Epithelial cell of esophagus (primary cell): ENCODE measurements at regions not wholly inside any gene's neighbourhood (a gene's known extent, or its start where the extent isn't known, plus 50 kb on each side); places are given as distances from the start of the nearest gene placed in this dataset.

Experiments used
- DNase-seq: peaks from one replicate; pipeline ENCODE4 v3.0.0; 2010; ENCODE audit warnings: low read depth
- H3K4me3 ChIP-seq: 2 replicates; pipeline ENCODE4 v1.5.1; 2011; ENCODE audit warnings: mild to moderate bottlenecking, low read length, control low read depth
- TF ChIP-seq, protein P1 (sequence below): IDR thresholded peaks from 2 replicates; pipeline ENCODE4 v1.5.1; 2011; ENCODE audit warnings: low read depth, mild to moderate bottlenecking, low read length, control low read depth, inconsistent platforms; ENCODE audit not compliant: insufficient read depth; ENCODE audit errors: missing control alignments

DNA sequence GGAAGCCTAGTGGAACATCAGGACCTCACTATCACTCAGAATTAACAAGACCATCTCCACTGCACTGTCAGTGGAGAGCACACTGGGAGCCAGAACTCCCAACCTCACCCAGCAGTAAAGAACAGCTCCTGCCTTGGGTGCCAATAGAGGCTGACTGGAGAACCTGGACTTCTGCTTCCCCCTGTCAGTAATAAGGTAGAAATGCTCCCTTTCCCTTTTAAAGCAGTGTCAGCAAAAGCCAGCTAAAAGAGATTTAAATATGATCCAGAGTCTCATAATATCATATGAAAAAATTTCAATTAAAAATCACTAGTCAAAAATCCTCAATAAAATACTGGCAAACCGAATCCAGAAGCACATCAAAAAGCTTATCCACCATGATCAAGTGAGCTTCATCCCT, 82.8 kb downstream of the SPATA19 start:
- TF ChIP-seq, protein P1, sequence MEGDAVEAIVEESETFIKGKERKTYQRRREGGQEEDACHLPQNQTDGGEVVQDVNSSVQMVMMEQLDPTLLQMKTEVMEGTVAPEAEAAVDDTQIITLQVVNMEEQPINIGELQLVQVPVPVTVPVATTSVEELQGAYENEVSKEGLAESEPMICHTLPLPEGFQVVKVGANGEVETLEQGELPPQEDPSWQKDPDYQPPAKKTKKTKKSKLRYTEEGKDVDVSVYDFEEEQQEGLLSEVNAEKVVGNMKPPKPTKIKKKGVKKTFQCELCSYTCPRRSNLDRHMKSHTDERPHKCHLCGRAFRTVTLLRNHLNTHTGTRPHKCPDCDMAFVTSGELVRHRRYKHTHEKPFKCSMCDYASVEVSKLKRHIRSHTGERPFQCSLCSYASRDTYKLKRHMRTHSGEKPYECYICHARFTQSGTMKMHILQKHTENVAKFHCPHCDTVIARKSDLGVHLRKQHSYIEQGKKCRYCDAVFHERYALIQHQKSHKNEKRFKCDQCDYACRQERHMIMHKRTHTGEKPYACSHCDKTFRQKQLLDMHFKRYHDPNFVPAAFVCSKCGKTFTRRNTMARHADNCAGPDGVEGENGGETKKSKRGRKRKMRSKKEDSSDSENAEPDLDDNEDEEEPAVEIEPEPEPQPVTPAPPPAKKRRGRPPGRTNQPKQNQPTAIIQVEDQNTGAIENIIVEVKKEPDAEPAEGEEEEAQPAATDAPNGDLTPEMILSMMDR, result no peak
- DNase-seq, result no peak
- no peak overlapping the region for H3K4me3 ChIP-seq

DNA sequence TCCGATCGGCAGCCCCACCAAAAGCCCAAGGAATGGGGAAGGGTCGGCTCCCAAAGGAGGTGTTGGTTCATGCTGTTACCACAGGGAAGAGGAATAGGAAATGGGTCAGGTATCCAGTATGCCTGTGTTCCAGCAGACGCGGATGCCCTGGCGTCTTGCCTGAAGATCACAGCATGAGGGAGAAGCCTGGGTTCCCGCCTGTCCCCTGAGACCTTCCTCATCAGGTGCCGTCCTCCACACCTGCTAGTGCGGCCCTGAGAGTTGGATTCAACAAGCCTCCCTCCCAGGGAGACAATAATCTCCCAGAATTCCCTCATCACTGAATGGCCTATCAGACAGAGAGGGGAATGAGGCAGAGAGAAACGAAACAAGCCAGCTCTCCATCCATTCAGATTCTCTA, 92.2 kb downstream of the SPATA19 start:
- DNase-seq, result no peak
- no peak overlapping the region for H3K4me3 ChIP-seq
- TF ChIP-seq, protein P1, result no peak

DNA sequence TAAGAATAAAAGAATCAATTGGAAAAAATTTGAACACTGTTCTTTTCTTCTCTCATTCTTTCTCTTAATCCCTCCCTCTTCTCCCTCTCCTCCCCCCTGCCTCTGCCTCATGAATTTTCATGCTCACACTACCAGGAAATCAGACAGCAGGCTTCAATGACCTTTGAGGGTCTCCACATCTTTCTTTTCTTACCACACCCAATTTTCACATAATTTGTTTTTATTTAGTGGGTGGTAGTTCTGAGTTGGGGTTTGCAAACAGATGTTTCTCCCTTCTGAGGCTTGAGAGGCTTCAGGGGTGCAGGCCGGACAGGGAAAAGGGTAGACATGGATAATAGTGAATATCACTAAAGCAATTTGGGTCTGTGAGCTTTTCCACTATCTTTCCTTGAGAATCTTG, 95.5 kb downstream of the SPATA19 start:
- DNase-seq, result no peak
- H3K4me3 ChIP-seq, result no peak overlapping the region
- TF ChIP-seq, protein P1, result no peak

DNA sequence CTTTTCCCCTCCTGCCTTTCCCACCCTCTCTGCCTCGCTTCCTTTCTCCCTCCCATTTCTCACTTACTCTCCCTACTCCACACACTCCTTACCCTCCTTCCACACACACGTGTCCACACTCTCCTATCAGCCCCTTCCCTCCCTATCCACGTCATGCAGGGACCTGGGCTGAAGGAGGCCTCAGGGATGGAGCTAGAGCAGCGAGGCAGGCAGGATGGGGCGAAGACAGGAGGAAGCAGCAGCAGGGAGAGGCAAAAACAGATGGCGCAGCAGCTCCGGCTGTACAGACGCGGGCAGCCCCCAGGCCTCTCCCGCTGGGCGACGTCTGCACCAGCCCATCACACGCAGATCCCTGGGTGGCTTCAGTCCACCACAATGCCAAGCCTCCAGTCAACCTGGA, 97.9 kb downstream of the SPATA19 start:
- TF ChIP-seq, protein P1, result no peak
- no peak for DNase-seq

DNA sequence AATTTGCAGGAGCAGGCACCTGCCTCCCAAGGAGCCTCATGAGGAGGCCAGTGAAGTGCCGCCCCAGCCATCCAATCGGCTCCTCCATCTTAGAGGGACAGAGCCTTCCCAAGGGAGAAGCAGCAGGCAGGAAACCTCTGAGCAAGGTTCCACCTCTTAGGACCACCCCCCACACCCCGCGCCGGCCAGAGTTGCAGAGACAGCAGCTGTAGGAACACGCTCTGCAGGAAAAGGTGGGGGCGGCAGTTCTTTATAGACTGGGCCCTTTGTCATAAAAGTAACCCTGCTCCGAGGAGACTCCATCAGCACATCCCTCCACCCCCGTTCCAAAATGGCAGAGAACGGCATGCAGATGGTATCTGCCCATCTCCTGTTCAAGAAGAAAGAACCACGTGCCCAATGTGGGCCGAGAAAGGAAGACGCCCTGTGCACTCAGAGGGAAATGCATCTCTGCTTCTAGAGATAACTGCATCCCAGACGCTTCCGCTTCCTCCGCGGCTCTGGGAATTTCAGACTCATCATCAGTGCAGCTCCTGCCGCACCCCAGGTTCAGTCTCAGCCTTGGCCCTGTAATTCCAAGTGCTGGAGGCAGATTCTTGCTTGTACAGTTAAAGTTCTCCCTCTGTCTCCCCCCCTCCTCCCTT, 98.5 kb downstream of the SPATA19 start:
- TF ChIP-seq, protein P1, result no peak
- DNase-seq, result no peak
- H3K4me3 ChIP-seq, result no peak overlapping the region

More for the DNA sequence above, 97.9 kb downstream of the SPATA19 start:
- H3K4me3 ChIP-seq, result no peak overlapping the region

DNA sequence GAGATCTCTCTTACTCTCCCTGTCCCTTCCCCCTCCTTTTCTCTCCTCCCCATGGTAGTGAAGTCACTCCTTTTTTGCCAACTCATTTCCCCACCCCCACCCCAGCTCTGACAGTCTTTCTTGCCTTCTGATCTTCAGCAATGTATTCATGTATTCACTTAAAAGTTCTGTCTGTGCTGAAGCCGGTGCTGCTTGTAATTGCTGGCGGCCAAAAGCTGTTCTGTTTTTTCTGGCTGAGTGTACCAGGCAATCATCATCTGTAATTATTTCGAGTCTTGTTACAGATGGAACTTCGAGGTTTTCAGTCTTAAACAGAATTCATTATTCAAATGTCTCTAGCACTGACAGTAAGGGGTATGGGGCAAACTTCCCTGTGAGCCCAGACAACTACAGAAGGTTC, 99.5 kb downstream of the SPATA19 start:
- TF ChIP-seq, protein P1, result no peak
- no peak overlapping the region for H3K4me3 ChIP-seq
- no peak for DNase-seq

DNA sequence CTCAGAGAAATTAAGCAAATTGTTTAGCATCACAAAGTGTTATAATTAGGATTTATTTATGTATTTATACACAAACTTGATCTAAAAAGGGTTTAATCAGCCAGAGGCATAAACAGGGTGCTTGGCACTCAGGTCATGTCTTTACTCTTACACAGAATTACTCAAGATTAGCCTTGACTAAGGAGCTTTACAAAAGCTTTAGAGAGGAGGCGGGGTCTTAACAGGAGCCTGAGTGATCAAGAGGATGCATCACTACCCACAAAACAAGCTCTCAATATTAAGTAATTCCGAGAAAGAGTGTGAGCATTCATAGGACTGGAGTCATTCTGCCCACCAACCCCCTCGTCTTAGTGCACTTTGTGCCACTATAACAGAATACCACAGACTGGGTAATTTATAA, 103.0 kb downstream of the SPATA19 start:
- H3K4me3 ChIP-seq, result no peak overlapping the region
- TF ChIP-seq, protein P1, result no peak
- DNase-seq, result no peak
